ENCODE measurements at regions not wholly inside any gene's neighbourhood (a gene's known extent, or its start where the extent isn't known, plus 50 kb on each side); places are given as distances from the start of the nearest gene placed in this dataset.

GRCh38 chr2:6429210-6429986, 436.3 kb downstream of the CMPK2 start:
- DNase-seq = no peak

- DNase-seq = no peak
Observed at GRCh38 chr2:6434438-6434837, 431.3 kb downstream of the CMPK2 start.

DNA sequence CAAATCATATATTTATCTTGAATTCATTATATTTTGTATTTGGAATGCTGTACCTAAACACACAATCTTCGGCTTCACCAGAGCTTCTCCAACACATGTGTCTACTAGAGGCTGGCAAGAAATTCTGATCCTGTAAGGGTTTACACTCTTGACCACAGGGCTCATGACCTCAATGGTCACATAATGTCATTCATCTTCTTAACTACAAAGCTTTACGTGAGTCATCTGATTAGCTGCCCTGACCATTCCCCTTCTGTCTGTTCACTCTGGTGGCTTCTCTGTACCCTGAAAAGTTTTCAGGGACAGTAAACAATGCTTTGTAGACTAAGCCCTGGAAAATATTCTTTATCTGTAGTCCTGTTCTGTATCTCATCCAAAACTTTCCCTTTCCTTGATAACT, 423.9 kb downstream of the CMPK2 start:
- no peak for DNase-seq

DNA sequence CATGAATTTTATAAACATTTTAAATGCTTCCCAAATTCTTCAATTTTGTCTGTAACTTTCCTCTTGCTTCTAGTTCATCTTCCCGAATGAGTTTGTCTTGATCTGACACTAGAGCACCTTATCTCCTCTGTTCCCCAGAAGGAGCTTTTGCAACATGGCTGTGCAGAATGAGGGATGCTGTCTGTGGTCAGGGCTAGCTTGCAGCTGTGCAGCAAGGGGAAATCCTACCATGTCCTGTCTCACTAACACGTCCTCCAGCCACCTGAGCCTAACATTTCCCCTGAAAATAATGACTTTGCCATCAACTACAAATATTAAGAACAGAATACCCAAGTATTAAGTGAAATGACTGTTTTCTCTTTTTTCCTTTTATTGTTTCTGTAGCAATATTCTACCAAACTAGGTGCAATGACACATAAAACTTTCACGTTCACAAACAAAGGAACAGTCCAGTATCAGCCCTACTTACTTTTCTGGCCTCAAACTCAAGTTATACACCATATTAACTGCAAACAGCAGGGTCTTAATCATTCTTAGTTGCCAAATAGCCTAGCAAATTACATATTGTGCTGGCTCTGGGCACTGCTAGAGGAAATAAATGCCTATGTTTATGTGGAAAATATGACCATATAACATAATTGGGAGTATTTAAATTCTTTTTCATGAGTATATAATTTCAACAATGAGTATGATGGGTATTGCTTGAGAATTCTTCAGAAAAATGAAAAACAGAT, 423.3 kb downstream of the CMPK2 start:
- DNase-seq = no peak

GRCh38 chr2:6443061-6443823, 422.5 kb downstream of the CMPK2 start:
- DNase-seq = no peak

DNA sequence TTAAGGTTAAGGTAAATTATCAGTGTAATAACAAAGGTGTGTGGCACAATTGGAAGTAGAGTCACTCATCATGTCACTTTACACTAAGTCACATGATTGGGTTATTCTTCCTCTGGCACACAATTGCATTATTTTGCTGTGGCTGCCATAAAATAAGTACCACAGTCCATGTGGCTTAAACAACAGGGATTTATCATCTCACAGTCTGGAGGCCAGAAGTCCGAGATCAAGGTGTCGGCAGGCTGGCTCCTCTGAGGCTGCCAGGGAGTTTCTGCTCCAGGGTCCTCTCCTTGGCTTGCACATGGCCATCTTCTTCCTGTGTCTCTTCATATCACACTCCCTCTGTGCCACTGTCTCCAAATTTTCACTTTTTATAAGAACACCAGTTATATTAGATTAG, 421.2 kb downstream of the CMPK2 start:
- DNase-seq = no peak

- DNase-seq = no peak
Observed at GRCh38 chr2:6445156-6445555, 420.6 kb downstream of the CMPK2 start.

DNA sequence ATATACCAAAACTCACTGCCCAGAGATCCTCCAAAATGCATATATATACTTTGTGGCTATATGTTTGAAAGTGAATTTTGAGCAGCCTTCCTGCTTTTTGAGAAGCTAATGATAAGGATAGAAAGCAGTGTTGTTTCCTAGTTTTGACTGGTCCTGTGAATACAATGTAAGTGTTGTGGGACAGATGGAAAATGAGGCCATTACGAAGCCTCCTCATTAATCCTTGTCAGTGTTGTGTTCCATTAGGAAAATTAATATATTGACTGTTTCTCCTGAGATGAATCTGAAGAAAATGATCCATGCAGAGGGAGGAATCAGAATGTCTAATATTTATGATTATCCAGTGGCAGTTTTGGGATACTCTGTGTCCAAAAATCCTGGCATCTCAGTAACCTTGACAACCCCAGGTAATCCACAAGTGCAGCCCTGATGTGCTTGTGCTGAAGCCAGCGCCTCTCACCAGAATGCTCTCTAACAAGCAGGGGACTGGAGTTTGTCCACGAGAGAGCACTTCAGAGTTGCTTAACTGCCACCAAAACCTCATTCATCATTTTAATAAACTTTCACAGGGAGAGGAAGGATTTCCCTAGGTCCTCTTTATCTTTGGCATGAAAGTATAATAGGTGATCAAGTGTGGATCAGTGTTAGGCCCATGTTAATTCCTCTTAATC, 418.6 kb downstream of the CMPK2 start:
- no peak for DNase-seq

DNA sequence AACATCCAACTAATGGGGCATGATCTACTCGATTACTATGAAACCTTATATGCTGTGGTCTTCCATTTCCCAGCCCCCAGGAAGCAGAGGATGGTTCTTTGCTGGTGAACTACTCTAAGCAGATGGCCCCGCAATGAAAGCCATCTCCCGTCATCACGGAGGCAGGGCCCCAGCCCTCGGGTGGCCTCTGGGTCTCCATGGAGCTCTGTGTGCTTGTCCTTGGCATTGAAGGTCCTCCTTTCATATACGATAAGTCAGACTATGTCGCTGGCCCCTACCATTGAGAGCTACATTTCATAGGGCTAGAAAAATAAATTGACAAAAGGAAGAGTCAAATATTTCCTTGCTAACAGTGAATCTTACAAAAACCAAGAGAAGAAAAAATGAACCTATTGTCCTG, 416.8 kb downstream of the CMPK2 start:
- no peak for DNase-seq

GRCh38 chr2:6449343-6449742, 416.4 kb downstream of the CMPK2 start:
- DNase-seq = no peak

DNA sequence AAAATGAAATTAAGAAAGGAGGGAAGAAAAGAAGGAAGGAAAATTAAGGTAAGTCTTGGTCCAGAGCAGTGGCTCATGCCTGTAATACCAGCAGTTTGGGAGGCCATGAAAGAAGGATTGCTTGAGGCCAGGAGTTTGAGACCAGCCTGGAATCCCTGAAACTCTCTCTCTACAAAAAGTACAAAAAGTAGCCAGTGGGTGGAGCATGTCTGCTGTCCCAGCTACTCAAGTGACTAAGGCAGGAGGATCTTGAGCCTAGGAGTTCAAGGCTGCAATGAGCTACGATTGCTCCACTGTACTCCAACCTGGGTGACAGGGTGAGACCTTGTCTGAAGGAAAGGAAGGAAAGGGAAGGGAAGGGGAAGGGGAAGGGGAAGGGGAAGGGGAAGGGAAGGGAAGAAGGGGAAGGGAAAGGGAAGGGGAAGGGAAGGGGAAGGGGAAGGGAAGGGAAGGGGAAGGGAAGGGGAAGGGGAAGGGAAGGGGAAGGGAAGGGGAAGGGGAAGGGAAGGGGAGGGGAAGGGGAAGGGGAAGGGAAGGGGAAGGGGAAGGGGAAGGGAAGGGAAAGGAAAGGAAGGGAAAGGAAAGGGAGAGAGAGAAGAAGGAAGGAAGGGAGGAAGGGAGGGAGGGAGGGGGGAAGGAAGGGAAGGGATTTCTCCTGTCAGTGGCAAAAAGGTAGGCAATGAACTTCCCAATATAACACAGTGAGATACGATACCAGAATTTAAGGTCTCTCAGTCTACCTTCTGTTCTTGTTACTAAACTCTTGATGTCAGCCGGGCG, 412.8 kb downstream of the CMPK2 start:
- DNase-seq = no peak

GRCh38 chr2:6454286-6454990, 411.3 kb downstream of the CMPK2 start:
- DNase-seq = no peak

DNA sequence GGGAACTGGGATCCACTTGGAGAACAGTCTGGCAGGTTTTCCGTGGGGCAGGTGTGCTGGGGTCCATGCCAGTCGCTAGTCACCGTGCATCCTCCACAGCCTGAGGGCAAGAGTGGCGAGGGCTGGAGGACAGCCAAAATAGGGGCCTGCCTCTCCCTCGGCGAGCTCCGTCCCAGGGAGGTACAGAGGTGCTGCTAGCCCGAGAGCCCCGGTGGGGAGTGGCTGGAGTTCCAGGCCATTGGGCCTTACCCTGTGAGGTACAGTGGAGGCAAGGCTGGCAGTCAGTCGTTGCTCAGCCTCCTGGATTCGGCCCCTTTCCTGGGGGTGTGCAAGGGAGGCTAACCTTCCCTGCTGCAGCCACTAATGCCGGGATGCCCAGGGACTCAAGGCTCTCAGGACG, 406.6 kb downstream of the CMPK2 start:
- no peak for DNase-seq

GRCh38 chr2:6470518-6470917, 395.2 kb downstream of the CMPK2 start:
- DNase-seq = no peak

DNA sequence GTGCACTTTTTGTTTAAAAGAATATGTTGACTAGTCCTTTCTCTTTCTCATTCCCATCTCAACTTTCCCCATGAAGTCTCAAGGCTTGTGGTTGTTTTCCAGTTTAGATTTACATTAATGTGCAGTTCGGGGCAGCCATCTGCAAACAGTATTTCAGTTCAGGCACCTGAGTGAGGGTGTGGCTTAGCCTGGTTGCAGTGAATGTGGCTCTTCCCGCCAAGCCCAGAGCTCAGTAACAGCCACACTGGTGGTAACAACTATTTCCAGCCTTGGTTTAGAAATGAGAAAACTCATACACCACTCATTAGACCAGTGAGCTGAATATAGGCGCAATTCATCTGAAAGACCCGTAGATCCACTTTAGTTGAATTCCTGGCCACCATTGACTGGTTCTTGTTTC, 394.3 kb downstream of the CMPK2 start:
- DNase-seq = no peak

DNA sequence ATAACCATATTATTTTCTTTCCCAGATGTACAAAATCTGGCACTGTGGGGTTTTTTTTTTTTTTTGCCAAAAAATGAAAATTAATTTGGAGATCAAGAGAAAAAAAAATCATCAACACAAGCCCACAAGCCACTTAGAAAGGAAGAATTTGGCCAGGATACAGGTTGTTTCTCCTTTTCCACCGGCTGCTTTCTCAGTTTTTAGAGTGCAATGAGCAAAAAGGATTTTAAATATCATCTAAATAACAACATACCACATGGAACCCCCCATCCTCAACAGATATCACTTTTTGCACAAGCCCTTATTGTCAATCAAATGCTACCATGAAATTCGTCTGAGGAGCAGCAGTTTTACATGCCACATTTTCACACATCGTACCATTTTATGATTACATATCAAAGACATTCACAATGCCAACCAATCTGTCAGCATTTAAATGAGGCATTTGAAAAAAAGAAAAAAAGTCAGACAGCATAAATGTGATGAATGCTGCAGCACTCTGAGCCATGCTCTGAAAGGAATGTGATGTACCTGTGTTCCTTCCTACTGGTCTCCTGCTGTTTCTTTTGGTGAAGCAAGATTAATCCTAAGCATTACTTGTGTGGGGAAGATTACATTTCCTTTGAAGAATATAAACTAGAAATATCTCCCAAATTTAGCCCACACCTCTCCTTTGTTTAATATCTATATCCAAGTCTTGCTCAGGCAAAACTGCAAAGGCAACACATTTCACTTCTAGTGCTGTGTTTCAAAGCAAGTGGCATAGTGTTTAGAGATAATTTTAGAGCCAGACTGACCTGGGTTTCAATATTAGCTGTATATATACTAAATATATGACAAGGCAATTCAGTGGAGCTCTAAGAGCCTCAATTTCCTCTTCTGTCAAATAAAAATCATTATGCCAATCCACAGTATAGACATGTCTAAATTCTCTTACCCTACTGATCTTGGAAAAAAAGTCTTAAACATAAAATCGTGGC, 391.3 kb downstream of the CMPK2 start:
- DNase-seq = no peak

DNA sequence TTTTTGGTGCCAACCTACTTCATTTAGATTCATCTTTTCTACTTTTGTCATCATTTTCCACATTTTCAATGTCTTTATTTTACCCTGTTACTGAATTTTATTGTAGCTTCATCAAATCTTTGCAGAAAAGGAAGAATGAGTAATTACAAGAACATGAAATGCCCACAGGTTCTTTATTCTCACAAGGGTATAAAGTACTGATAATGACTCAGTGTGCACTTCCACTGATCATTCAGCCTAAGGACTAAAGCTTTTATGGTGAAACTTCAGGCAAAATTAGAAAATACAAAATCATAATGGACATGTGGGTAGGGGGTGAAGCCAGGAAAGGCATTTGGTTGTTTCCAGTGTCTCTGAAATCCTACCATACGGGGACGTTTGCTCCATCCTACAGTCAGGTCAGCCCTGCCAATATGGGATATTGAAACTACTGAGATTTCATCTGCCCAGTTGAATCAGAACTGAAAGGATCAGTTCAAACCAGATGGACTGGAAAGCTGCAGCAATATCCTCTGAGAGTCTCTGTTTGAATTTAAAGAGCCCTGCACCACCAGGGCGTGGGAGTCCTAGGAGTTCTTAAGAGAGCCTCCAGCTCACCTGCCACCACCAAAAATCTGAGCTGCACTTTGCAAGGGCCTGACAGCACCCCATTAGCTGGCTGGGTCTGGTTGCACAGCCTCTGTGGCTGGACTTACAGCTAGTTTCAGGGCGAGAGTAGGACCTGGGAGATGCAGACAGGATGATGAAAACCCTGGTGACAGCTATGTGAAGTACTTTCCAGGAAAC, 390.4 kb downstream of the CMPK2 start:
- DNase-seq = no peak

GRCh38 chr2:6480514-6480913, 385.2 kb downstream of the CMPK2 start:
- DNase-seq = no peak

DNA sequence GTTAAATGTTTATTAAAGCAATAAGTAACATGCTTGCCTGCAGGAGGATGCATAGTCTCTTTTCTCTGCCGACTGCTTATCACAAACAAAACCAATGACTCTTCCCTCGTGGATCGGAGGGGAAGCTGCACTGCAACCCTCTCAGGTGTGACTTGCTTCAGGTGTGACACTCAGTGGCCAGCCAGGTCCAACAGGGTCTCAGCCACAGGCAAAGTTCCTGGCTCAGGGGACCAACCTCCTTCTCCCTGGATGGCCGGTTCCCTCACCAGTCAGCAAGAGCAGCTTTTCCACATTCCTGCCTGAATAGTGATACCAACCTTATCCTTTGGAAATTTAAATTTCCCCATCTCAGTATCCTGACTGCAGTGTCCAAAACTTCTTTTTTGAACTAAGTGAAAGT, 383.5 kb downstream of the CMPK2 start:
- DNase-seq = no peak

DNA sequence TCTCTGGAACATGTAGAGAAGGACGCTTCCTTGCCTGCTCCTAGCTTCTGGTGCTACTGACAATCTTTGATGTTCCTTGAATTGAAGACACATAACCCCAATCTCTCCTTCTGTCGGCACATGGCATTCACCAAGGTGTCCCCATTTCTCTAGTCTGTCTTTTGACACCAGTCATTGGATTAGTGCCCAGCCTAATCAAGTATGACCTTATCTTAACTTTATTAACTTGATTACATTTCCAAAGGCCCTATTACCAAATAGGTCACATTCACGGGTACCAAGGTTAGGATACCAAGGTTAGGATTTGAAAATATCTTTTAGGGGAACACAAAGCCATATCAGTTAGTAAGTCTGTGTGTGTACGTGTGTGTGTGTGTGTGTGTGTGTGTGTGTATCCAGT, 377.9 kb downstream of the CMPK2 start:
- DNase-seq = no peak
